ENCODE measurements at regions not wholly inside any gene's neighbourhood (a gene's known extent, or its start where the extent isn't known, plus 50 kb on each side); places are given as distances from the start of the nearest gene placed in this dataset.

- TF ChIP-seq, protein P1, sequence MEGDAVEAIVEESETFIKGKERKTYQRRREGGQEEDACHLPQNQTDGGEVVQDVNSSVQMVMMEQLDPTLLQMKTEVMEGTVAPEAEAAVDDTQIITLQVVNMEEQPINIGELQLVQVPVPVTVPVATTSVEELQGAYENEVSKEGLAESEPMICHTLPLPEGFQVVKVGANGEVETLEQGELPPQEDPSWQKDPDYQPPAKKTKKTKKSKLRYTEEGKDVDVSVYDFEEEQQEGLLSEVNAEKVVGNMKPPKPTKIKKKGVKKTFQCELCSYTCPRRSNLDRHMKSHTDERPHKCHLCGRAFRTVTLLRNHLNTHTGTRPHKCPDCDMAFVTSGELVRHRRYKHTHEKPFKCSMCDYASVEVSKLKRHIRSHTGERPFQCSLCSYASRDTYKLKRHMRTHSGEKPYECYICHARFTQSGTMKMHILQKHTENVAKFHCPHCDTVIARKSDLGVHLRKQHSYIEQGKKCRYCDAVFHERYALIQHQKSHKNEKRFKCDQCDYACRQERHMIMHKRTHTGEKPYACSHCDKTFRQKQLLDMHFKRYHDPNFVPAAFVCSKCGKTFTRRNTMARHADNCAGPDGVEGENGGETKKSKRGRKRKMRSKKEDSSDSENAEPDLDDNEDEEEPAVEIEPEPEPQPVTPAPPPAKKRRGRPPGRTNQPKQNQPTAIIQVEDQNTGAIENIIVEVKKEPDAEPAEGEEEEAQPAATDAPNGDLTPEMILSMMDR (IDR thresholded peaks at IDR 0.05; ENCODE audit: low read depth, low read length): no peak
- no peaks in the 10 kb centered on the region for H3K27me3 ChIP-seq
- H3K9me3 ChIP-seq: no peaks in the 10 kb centered on the region; the same call in 1 of the 2 replicates
- H3K36me3 ChIP-seq: no peaks in the 10 kb centered on the region
- peaks cover 11% of the 10 kb centered on the region; the same call in 1 of the 2 replicates for H3K4me1 ChIP-seq
- DNase-seq: no peak
- H3K4me3 ChIP-seq (ENCODE audit: low read depth, low read length): no peak overlapping the region
Observed at GRCh38 chr6:22409486-22409885, 112.7 kb upstream of the PRL start.

DNA sequence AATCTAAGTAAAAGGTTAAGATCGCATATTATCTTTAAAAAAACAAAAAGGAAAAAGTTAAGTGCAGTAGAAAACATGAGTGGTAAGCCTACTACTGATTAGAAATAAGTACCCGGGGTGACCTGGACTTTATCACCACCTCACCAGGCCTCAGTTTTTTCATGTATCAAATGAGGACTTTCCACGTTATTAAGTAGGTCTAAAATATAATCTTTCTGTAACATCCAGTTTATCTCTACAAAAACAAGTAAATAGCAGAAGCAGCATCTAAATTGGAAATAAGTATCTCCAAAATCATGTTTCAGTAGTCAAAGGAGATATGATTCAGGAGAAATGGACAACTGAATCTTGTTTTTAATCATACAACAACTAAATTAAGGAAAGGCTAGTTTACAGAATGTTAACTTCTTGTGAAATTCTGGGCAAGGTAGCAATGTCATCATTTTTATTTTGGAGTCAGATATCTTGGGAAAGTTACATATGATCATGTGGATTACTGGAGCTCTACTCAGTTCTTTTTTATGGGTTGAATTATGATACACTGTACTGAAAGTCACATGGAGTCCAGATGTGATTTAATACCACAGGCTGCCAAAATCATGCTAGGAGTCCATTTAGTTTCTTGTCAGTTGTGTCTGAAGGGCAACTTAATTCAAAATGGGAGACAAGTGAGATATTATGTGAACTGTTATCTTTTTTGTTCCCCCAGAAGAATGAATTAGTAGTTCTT lies 114.7 kb upstream of the PRL start:
- DNase-seq: no peak
- Histone ChIP-seq H3K27me3 (no peaks in the 10 kb centered on the region), H3K36me3 (no peaks in the 10 kb centered on the region), H3K4me3 (ENCODE audit: low read depth, low read length) (no peak overlapping the region), H3K4me1 (peaks cover 11% of the 10 kb centered on the region; the same call in 1 of the 2 replicates), H3K9me3 (no peaks in the 10 kb centered on the region; the same call in 1 of the 2 replicates)
- TF ChIP-seq, protein P1 (IDR thresholded peaks at IDR 0.05; ENCODE audit: low read depth, low read length): no peak

- Histone ChIP-seq H3K4me1 (peaks cover 11% of the 10 kb centered on the region; the same call in 1 of the 2 replicates), H3K36me3 (no peaks in the 10 kb centered on the region), H3K9me3 (no peaks in the 10 kb centered on the region; the same call in 1 of the 2 replicates), H3K27me3 (no peaks in the 10 kb centered on the region), H3K4me3 (ENCODE audit: low read depth, low read length) (no peak overlapping the region)
- TF ChIP-seq, protein P1 (IDR thresholded peaks at IDR 0.05; ENCODE audit: low read depth, low read length): no peak
- no peak for DNase-seq
Observed at GRCh38 chr6:22412994-22413393, 116.2 kb upstream of the PRL start.

DNA sequence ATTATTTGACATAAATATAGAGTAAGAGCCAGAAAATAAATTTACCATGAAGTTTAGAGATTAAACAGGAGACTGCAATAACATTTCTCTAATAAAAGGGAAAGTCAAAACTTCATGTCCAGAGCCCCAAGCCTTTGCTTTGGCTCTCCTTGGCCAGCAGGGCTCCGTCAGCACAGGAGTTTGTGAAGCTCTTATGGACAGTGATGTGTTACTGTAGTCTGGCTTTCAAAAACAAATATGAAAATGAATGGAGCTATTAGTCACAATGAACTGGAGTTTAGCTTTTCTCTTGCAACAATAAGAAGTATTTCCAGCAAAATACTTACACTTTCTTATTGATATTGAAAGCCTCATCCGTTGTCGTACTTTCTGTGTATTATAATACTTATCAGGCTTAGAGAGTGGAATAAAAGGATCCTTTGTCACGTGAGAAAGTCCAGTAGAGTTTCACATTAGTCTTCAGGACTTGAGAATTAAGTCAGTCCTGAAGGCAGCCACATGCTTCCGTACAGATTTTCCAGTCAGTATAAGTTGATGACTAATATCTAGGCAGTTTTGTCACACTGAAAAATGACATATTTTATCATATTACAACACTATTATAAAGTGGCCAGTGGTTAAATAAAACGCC lies 117.0 kb upstream of the PRL start:
- Histone ChIP-seq H3K4me1 (peaks cover 11% of the 10 kb centered on the region; the same call in 1 of the 2 replicates), H3K4me3 (ENCODE audit: low read depth, low read length) (no peak overlapping the region), H3K36me3 (no peaks in the 10 kb centered on the region), H3K27me3 (no peaks in the 10 kb centered on the region), H3K9me3 (no peaks in the 10 kb centered on the region; the same call in 1 of the 2 replicates)
- TF ChIP-seq, protein P1 (IDR thresholded peaks at IDR 0.05; ENCODE audit: low read depth, low read length): no peak
- no peak for DNase-seq

DNA sequence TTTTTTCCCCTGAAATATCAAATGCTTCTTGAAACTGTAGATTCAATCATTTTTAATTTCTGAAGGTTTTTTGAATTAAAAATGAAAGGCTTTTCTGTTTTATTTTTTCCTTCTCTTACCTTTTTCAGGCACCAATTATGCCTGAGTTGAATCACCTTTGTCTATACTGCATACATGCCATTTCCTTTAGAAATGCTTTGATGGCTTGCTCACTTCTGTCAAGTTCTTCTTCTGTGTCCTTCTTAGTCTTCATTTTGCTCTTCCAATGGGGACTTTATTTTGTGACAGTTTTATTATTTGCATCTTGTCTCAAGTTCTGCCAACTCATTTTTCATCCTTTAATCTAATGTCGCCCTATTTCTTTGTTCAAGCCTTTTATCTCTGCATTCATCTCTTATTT lies 121.9 kb upstream of the PRL start:
- no peak overlapping the region for H3K4me3 ChIP-seq (ENCODE audit: low read depth, low read length)
- no peak for DNase-seq
- H3K9me3 ChIP-seq: no peaks in the 10 kb centered on the region
- H3K36me3 ChIP-seq: no peaks in the 10 kb centered on the region
- no peaks in the 10 kb centered on the region for H3K27me3 ChIP-seq
- H3K4me1 ChIP-seq: no peaks in the 10 kb centered on the region
- TF ChIP-seq, protein P1 (IDR thresholded peaks at IDR 0.05; ENCODE audit: low read depth, low read length): no peak

DNA sequence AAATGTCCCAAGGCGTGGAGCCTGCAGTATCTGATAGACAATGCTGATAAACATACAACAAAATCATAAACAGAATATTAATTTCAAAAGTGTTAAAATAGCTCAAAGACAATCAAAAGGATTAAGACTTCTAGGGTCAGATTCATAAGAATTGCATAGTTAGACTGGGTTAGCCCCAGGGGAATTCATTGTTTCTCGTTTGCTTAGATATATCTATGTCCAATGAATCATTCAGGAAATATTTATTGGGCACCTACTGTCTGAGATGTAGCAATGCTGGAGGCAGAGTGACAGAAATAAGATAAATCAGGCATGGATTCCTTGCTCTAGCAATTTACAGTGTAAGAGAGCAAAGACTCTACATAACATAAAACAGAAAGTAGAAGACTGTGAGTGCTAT lies 124.4 kb upstream of the PRL start:
- no peak for DNase-seq
- TF ChIP-seq, protein P1 (IDR thresholded peaks at IDR 0.05; ENCODE audit: low read depth, low read length): no peak

More for the DNA sequence above, 124.4 kb upstream of the PRL start:
- no peaks in the 10 kb centered on the region for H3K36me3 ChIP-seq
- no peak overlapping the region for H3K4me3 ChIP-seq (ENCODE audit: low read depth, low read length)
- H3K27me3 ChIP-seq: no peaks in the 10 kb centered on the region
- no peaks in the 10 kb centered on the region for H3K9me3 ChIP-seq
- H3K4me1 ChIP-seq: no peaks in the 10 kb centered on the region
